ENCODE measurements at regions not wholly inside any gene's neighbourhood (a gene's known extent, or its start where the extent isn't known, plus 50 kb on each side); places are given as distances from the start of the nearest gene placed in this dataset.
A peak's percentile ranks its signal among the peaks of the same experiment; 100 is the strongest.
"Not testable (repeated sequence)": the region's sequence is repeated elsewhere in the genome, so short reads cannot be mapped to it uniquely, and the experiment has no call there.

GRCh38 chr2:236642584-236643291 lies 73.1 kb downstream of the ACKR3 start:
- no peaks in the 10 kb centered on the region for H3K36me3 ChIP-seq (ENCODE audit: insufficient read depth, low read length)
- H3K4me3 ChIP-seq (ENCODE audit: low read length), result no peak overlapping the region
- H3K4me1 ChIP-seq (ENCODE audit: control insufficient read depth, insufficient read depth, low read length), result peaks cover 21% of the 10 kb centered on the region
- peak overlapping the region; percentile 73 for H3K4me2 ChIP-seq (ENCODE audit: low read length)
- peaks cover 16% of the 10 kb centered on the region for H3K9me3 ChIP-seq (replicated peaks; ENCODE audit: low read length)
- H3K27me3 ChIP-seq (ENCODE audit: control insufficient read depth, insufficient read depth, low read length), result peaks cover 10% of the 10 kb centered on the region
- H3K9ac ChIP-seq (ENCODE audit: low read depth, low read length), result peak overlapping the region; percentile 76

DNA sequence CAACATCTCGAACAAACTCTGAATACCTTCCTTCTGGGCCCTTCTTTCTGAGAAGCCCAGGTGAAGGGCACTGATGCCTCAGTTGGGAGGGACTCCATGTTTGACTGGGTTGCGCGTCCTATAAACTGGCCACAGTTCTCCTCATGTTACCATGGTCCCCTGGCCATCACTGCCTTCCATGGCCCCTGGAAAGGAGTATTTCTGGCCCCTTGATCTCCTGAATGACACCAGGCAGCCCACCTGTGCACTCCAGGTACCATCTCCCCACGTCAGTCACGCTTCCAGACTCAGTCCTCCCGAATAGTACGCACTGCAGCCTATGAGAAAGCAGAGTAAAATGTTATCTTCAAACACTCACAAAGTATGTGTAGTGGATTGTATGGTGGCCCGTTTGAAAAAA lies 73.9 kb downstream of the ACKR3 start:
- H3K4me2 ChIP-seq (ENCODE audit: low read length), result peak overlapping the region; percentile 73
- H3K9ac ChIP-seq (ENCODE audit: low read depth, low read length), result peak overlapping the region; percentile 76
- no peaks in the 10 kb centered on the region for H3K36me3 ChIP-seq (ENCODE audit: insufficient read depth, low read length)
- H3K27me3 ChIP-seq (ENCODE audit: control insufficient read depth, insufficient read depth, low read length), result peaks cover 10% of the 10 kb centered on the region
- peaks cover 16% of the 10 kb centered on the region for H3K9me3 ChIP-seq (replicated peaks; ENCODE audit: low read length)
- peaks cover 21% of the 10 kb centered on the region for H3K4me1 ChIP-seq (ENCODE audit: control insufficient read depth, insufficient read depth, low read length)
- no peak overlapping the region for H3K4me3 ChIP-seq (ENCODE audit: low read length)

- Histone ChIP-seq H3K4me3 (ENCODE audit: low read length) (no peak overlapping the region), H3K9ac (ENCODE audit: low read depth, low read length) (no peak overlapping the region), H3K4me1 (ENCODE audit: control insufficient read depth, insufficient read depth, low read length) (peaks cover 21% of the 10 kb centered on the region), H3K36me3 (ENCODE audit: insufficient read depth, low read length) (no peaks in the 10 kb centered on the region), H3K27me3 (ENCODE audit: control insufficient read depth, insufficient read depth, low read length) (peaks cover 10% of the 10 kb centered on the region), H3K4me2 (ENCODE audit: low read length) (no peak overlapping the region), H3K9me3 (replicated peaks; ENCODE audit: low read length) (peaks cover 16% of the 10 kb centered on the region)
These were observed 74.4 kb downstream of the ACKR3 start for GRCh38 chr2:236644067-236644466.

GRCh38 chr2:236644502-236644911 lies 74.9 kb downstream of the ACKR3 start:
- no peak overlapping the region for H3K4me3 ChIP-seq (ENCODE audit: low read length)
- H3K4me2 ChIP-seq (ENCODE audit: low read length), result no peak overlapping the region
- H3K36me3 ChIP-seq (ENCODE audit: insufficient read depth, low read length), result no peaks in the 10 kb centered on the region
- peaks cover 21% of the 10 kb centered on the region for H3K4me1 ChIP-seq (ENCODE audit: control insufficient read depth, insufficient read depth, low read length)
- H3K27me3 ChIP-seq (ENCODE audit: control insufficient read depth, insufficient read depth, low read length), result peaks cover 10% of the 10 kb centered on the region
- peaks cover 16% of the 10 kb centered on the region for H3K9me3 ChIP-seq (replicated peaks; ENCODE audit: low read length)
- H3K9ac ChIP-seq (ENCODE audit: low read depth, low read length), result no peak overlapping the region

GRCh38 chr2:236645141-236645540 lies 75.5 kb downstream of the ACKR3 start:
- not testable (repeated sequence) for H3K27me3 ChIP-seq (ENCODE audit: control insufficient read depth, insufficient read depth, low read length); H3K4me3 ChIP-seq (ENCODE audit: low read length); H3K9ac ChIP-seq (ENCODE audit: low read depth, low read length); H3K4me2 ChIP-seq (ENCODE audit: low read length); H3K36me3 ChIP-seq (ENCODE audit: insufficient read depth, low read length)
- Histone ChIP-seq H3K9me3 (replicated peaks; ENCODE audit: low read length) (peaks cover 16% of the 10 kb centered on the region), H3K4me1 (ENCODE audit: control insufficient read depth, insufficient read depth, low read length) (peaks cover 21% of the 10 kb centered on the region)

DNA sequence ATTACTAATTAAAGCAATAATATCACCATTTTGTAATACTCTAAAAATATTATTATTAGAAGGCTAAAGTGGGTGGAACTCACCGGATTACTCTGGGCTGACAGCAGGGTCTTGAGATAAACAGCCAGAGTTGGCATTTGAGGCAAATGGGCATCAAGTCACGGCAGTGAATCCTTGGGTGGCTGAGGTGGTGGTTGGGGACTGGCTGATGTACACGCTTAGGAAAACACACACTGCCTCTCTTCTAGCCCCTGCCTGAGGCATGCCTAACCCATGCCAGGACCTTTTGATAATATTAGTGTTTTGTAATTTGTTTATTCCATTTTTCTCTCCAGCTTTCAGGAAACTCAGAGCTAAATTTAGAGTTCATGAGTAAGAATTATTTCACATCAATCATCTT lies 76.8 kb downstream of the ACKR3 start:
- Histone ChIP-seq H3K4me3 (ENCODE audit: low read length) (no peak overlapping the region), H3K9ac (ENCODE audit: low read depth, low read length) (no peak overlapping the region), H3K27me3 (ENCODE audit: control insufficient read depth, insufficient read depth, low read length) (no peaks in the 10 kb centered on the region), H3K4me1 (ENCODE audit: control insufficient read depth, insufficient read depth, low read length) (peaks cover 21% of the 10 kb centered on the region), H3K9me3 (replicated peaks; ENCODE audit: low read length) (peaks cover 7% of the 10 kb centered on the region), H3K4me2 (ENCODE audit: low read length) (no peak overlapping the region), H3K36me3 (ENCODE audit: insufficient read depth, low read length) (no peaks in the 10 kb centered on the region)

DNA sequence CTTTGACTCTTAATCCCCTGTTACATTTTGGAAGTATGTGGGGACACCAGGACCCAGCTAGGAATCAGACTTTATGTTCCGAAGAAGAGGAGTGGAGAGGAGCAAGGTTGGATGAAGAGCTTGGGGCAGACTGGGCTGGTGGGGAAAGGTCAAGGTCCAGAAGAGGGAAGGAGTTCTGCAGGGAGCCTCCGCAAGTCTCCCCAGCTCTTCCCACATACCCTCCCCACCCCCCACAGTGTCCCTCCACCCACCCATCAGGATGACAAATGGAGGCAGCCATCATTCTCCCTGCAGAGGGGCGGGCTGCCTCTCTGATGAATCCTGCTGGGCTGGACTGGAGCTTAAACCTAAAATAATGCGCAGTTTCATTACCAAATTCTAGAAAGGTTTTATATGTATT lies 77.2 kb downstream of the ACKR3 start:
- no peaks in the 10 kb centered on the region for H3K27me3 ChIP-seq (ENCODE audit: control insufficient read depth, insufficient read depth, low read length)

DNA sequence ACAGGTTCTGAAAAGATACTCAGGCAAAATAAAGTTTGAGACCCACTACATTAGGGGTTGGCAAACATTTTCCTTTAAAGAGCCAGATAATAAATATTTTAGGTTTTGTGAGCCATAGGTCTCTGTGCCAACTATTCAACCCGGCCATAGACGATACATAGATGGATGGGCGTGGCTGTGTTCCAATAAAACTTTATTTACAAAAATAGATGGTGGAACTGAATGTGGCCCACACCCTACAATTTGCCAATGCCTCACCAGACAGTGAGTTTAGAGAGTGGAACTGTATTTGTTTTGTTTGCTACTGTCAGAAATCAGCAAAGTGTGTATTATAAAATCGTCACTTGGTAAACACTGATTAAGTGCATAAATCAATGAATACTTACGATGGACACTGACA lies 78.0 kb downstream of the ACKR3 start:
- Histone ChIP-seq H3K27me3 (ENCODE audit: control insufficient read depth, insufficient read depth, low read length) (no peaks in the 10 kb centered on the region), H3K36me3 (ENCODE audit: insufficient read depth, low read length) (no peaks in the 10 kb centered on the region), H3K4me1 (ENCODE audit: control insufficient read depth, insufficient read depth, low read length) (peaks cover 10% of the 10 kb centered on the region), H3K9ac (ENCODE audit: low read depth, low read length) (no peak overlapping the region), H3K4me2 (ENCODE audit: low read length) (no peak overlapping the region), H3K9me3 (replicated peaks; ENCODE audit: low read length) (no peaks in the 10 kb centered on the region), H3K4me3 (ENCODE audit: low read length) (no peak overlapping the region)

More for the DNA sequence above, 77.2 kb downstream of the ACKR3 start:
- H3K4me2 ChIP-seq (ENCODE audit: low read length), result no peak overlapping the region
- peaks cover 2% of the 10 kb centered on the region for H3K9me3 ChIP-seq (replicated peaks; ENCODE audit: low read length)
- H3K9ac ChIP-seq (ENCODE audit: low read depth, low read length), result no peak overlapping the region
- peaks cover 17% of the 10 kb centered on the region for H3K4me1 ChIP-seq (ENCODE audit: control insufficient read depth, insufficient read depth, low read length)
- H3K4me3 ChIP-seq (ENCODE audit: low read length), result no peak overlapping the region
- H3K36me3 ChIP-seq (ENCODE audit: insufficient read depth, low read length), result no peaks in the 10 kb centered on the region

DNA sequence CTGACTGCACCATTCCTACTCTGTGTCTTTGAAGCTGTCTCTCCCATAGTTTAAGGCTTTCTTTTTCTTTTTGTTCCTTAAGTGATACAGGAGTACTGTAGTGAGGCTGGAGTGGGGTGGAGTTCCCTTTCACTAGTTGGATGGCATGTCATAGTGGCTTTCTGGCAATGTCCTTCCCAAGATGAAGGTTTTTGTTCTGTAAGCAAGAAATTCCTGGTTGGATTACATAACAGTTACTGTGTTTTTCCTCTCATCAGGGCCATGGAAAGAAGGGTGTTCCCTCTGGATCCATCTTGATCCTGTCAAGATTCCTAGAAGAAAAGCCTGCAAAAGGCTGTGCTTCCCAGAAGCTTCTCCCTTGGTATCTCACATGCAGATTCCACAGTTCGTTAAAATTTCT lies 84.2 kb downstream of the ACKR3 start:
- no peak overlapping the region for H3K4me2 ChIP-seq (ENCODE audit: low read length)
- H3K27me3 ChIP-seq (ENCODE audit: control insufficient read depth, insufficient read depth, low read length), result no peaks in the 10 kb centered on the region
- H3K9me3 ChIP-seq (replicated peaks; ENCODE audit: low read length), result no peaks in the 10 kb centered on the region
- H3K4me1 ChIP-seq (ENCODE audit: control insufficient read depth, insufficient read depth, low read length), result no peaks in the 10 kb centered on the region
- H3K4me3 ChIP-seq (ENCODE audit: low read length), result no peak overlapping the region
- no peaks in the 10 kb centered on the region for H3K36me3 ChIP-seq (ENCODE audit: insufficient read depth, low read length)
- H3K9ac ChIP-seq (ENCODE audit: low read depth, low read length), result no peak overlapping the region

- Histone ChIP-seq H3K9me3 (replicated peaks; ENCODE audit: low read length) (no peaks in the 10 kb centered on the region), H3K9ac (ENCODE audit: low read depth, low read length) (no peak overlapping the region), H3K27me3 (ENCODE audit: control insufficient read depth, insufficient read depth, low read length) (peaks cover 5% of the 10 kb centered on the region), H3K4me2 (ENCODE audit: low read length) (no peak overlapping the region), H3K36me3 (ENCODE audit: insufficient read depth, low read length) (no peaks in the 10 kb centered on the region), H3K4me1 (ENCODE audit: control insufficient read depth, insufficient read depth, low read length) (no peaks in the 10 kb centered on the region), H3K4me3 (ENCODE audit: low read length) (no peak overlapping the region)
These were observed 84.9 kb downstream of the ACKR3 start for GRCh38 chr2:236654496-236654895.

GRCh38 chr2:236656166-236656565 lies 86.5 kb downstream of the ACKR3 start:
- Histone ChIP-seq H3K4me2 (ENCODE audit: low read length) (no peak overlapping the region), H3K4me3 (ENCODE audit: low read length) (no peak overlapping the region), H3K9me3 (replicated peaks; ENCODE audit: low read length) (no peaks in the 10 kb centered on the region), H3K4me1 (ENCODE audit: control insufficient read depth, insufficient read depth, low read length) (peaks cover 4% of the 10 kb centered on the region), H3K36me3 (ENCODE audit: insufficient read depth, low read length) (no peaks in the 10 kb centered on the region), H3K27me3 (ENCODE audit: control insufficient read depth, insufficient read depth, low read length) (peaks cover 5% of the 10 kb centered on the region), H3K9ac (ENCODE audit: low read depth, low read length) (no peak overlapping the region)

DNA sequence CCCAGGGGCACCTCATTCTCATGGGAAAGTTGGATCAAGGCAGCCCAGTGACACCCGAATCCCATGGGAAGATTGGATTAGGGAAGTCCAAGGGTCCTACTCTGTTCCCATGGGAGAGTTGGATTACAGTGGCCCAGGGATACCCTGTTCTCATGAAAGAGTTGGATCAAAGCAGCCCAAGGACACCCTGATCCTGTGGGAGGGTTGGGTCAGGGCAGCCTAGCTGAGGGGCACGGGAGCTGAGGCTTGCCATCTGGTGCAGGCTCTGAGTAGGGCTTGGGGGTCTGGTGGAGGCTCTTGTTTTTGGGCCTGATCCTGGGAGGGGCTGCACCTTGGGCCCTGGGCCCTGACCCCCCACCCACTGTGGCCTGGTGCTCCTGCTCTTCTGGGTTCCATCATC lies 87.1 kb downstream of the ACKR3 start:
- H3K4me2 ChIP-seq (ENCODE audit: low read length), result no peak overlapping the region
- H3K4me1 ChIP-seq (ENCODE audit: control insufficient read depth, insufficient read depth, low read length), result peaks cover 9% of the 10 kb centered on the region
- no peaks in the 10 kb centered on the region for H3K36me3 ChIP-seq (ENCODE audit: insufficient read depth, low read length)
- H3K27me3 ChIP-seq (ENCODE audit: control insufficient read depth, insufficient read depth, low read length), result peaks cover 7% of the 10 kb centered on the region
- no peak overlapping the region for H3K4me3 ChIP-seq (ENCODE audit: low read length)
- no peak overlapping the region for H3K9ac ChIP-seq (ENCODE audit: low read depth, low read length)
- no peaks in the 10 kb centered on the region for H3K9me3 ChIP-seq (replicated peaks; ENCODE audit: low read length)

All from skeletal muscle satellite cell (primary cell).